Right cardiac atrium (tissue), 5 donors: ENCODE measurements at regions not wholly inside any gene's neighbourhood (a gene's known extent, or its start where the extent isn't known, plus 50 kb on each side); places are given as distances from the start of the nearest gene placed in this dataset.
"Not testable (repeated sequence)": the region's sequence is repeated elsewhere in the genome, so short reads cannot be mapped to it uniquely, and the experiment has no call there.

Experiments
- ATAC-seq, 2 donors: fragments of 200-7000 bp; cut with Tn5 transposase; one replicate each; pipeline versions ENCODE4 v1.8.0 to v1.9.1; 2020; ENCODE audit warnings: moderate library complexity in 2 of 2, mild to moderate bottlenecking in 1 of 2
- DNase-seq, 3 donors: peaks; one replicate each; pipeline ENCODE4 v3.0.0-alpha.2; 2020
- H3K27ac ChIP-seq: one replicate; pipeline ENCODE4 v1.5.1; 2013; ENCODE audit warnings: mild to moderate bottlenecking, low read length, control low read depth, moderate library complexity
- H3K27me3 ChIP-seq: one replicate; pipeline ENCODE4 v1.6.1; 2013; ENCODE audit not compliant: control insufficient read depth, insufficient read depth
- H3K4me1 ChIP-seq: one replicate; pipeline ENCODE4 v1.6.1; 2013; ENCODE audit warnings: low read length; ENCODE audit not compliant: control insufficient read depth, insufficient read depth
- H3K4me3 ChIP-seq: one replicate; pipeline ENCODE4 v1.5.1; 2013; ENCODE audit warnings: low read length, control low read depth
- H3K9me3 ChIP-seq: one replicate; pipeline ENCODE4 v1.6.1; 2013; ENCODE audit warnings: low read length; ENCODE audit not compliant: control insufficient read depth
- WGBS: extraction: QIAGEN DNeasy Blood & Tissue Kit; methylation state at CpG from one replicate; pipeline ENCODE4 v1.1.7; 2013; 5-methylcytosine and 5-hydroxymethylcytosine counted together
- intact Hi-C, 4 donors: fragments of 100-400 bp; cut with DNase I; formaldehyde crosslinking; loops; one replicate each; pipeline versions ENCODE4 v1.11.0 to v1.14.0; 2022 to 2023
- donor health status: healthy with polysubstance abuse.
- donor health status: DM: no; HTN: yes; CAD: no.
- donor health status: DM: no; HTN: no; CAD: no.
- donor health status: DM: no; HTN: yes; CAD: no; lungs with severe emphysema.
- donor health status: DM: yes; HTN: yes; CAD: no.

DNA sequence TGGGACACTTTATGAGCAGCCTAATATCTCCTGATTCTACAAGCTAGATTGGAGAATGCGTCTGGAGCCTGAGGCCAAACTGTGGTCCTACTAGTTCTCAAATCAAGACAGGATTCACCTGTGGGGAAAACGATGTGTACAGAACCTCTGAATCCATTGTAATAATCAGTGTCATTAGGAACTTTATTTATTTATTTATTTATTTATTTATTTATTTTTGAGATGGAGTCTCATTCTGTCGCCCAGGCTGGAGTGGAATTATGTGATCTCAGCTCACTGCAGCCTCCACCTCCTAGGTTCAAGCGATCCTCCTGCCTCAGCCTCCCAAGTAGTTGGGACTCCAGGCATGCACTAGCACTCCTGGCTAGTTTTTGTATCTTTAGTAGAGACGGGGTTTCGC lies 52.6 kb upstream of the KIF26B start:
- H3K27ac ChIP-seq, H3K9me3 ChIP-seq, intact Hi-C loops, DNase-seq, H3K4me3 ChIP-seq, H3K4me1 ChIP-seq, H3K27me3 ChIP-seq, ATAC-seq: not testable (repeated sequence)
- WGBS = 97% methylated on average over 6 of the region's 6 CpGs

DNA sequence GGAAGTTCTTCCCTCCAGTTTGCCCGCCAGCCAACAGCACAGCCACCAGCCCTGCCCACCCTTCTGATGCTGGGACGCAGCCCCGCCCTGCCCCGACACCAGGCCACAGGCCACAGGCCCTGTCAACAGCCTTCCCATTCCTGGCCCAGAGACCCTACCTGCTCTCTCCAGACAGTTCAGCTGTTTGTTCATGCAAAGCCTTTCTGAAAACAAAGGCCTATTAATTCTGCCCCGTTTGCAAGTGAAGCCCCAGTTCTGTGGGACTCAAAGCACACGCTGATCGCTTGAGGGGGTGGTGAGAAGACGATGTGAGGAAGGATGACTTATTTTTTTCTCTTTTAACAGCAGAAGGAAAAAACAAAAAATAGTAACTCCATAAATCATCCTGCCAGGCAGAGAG lies 55.4 kb upstream of the KIF26B start:
- WGBS = 85% methylated on average over 8 of the region's 8 CpGs
- H3K4me1 ChIP-seq = no peaks in the 10 kb centered on the region
- no peaks in the 10 kb centered on the region for H3K9me3 ChIP-seq
- DNase-seq (no peak), ATAC-seq (no peak)
- no peaks in the 10 kb centered on the region for H3K27me3 ChIP-seq
- intact Hi-C loops = no loop called here
- no peak overlapping the region for H3K27ac ChIP-seq
- no peak overlapping the region for H3K4me3 ChIP-seq

DNA sequence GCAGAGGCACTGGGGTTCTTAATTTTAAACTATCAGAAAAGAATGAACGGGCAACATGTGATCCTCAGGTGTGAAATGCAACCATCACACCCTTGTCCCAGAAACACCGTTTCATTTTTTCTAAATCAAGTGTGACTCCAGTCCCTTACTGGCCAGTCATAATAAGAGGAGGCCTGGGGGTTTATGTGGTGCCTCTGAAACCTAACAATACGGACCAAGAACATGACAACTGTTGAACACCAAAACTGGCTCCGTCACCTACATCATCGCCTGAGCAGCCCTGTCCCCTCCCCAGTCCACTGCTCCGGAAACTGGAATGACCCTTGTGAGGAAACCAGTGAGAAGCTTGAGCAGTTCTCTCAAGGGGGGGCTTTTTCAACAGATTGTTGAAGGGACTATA lies 55.9 kb upstream of the KIF26B start:
- Histone ChIP-seq H3K4me3 (no peak overlapping the region), H3K27ac (no peak overlapping the region), H3K27me3 (no peaks in the 10 kb centered on the region), H3K4me1 (no peaks in the 10 kb centered on the region), H3K9me3 (no peaks in the 10 kb centered on the region)
- ATAC-seq = no peak
- WGBS = 96% methylated on average over 6 of the region's 6 CpGs
- no peak for DNase-seq
- intact Hi-C loops = no loop called here

DNA sequence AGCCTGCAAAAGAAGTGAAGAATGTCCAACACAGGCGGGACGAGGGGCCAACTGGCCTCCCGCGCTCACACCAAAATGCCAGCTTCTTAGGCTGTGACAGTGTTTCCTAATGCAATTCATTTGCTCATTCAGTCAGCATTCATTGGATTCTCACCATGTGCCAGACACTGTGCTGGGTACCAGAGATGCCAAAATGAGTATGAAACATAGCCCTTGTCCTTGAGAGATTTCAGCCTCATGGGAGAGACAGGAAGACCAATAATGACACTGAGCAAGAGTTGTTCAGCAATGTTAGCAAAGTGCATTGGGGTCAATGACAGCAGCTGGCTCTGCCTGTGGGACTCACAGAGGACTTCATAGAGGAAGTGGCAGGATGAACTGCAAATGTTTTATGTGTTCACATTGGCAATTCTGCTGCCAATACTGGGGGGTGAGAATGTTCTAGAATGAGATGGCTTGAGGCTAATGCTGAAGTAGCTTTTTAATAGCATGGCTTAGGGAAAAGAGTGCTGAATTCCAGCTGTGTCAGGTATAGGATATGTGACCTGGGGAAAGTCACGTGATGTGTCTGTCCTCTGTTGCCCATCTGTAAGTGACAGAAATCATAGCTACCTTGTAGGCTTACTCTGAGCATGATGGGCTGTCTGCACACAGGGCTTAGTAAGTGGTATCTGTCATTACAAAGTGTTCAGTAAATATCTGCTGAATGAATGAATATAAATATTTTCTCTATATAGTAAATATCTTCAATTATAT lies 58.3 kb upstream of the KIF26B start:
- no peaks in the 10 kb centered on the region for H3K4me1 ChIP-seq
- no peak overlapping the region for H3K27ac ChIP-seq
- H3K4me3 ChIP-seq = no peak overlapping the region
- no peak for ATAC-seq
- no peak for DNase-seq
- intact Hi-C loops = no loop called here
- no peaks in the 10 kb centered on the region for H3K9me3 ChIP-seq
- 73% methylated on average over 5 of the region's 5 CpGs for WGBS
- H3K27me3 ChIP-seq = no peaks in the 10 kb centered on the region

DNA sequence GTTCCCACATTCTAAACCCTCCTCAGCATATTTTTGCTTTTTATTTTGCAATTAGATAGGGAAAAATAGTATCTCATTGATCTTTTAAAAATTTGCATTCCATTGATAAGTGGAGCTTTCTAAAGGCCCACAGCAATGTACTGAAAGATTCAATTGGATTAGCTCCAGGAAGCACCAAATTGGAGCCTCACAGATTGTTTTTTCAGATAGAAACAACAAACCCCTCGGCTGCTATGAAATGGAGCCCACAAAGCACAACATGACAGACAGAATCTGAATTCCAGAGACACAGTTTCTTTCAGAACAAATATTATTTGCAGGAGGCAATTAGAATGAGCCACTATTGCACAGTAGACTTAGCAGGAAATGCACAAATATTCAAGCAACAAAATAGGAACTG lies 58.9 kb upstream of the KIF26B start:
- intact Hi-C loops = no loop called here
- Histone ChIP-seq H3K27ac (no peak overlapping the region), H3K4me1 (no peaks in the 10 kb centered on the region), H3K9me3 (no peaks in the 10 kb centered on the region), H3K4me3 (no peak overlapping the region), H3K27me3 (no peaks in the 10 kb centered on the region)
- ATAC-seq = no peak
- WGBS = 43% methylated on average over 1 of the region's 1 CpG
- DNase-seq = no peak

DNA sequence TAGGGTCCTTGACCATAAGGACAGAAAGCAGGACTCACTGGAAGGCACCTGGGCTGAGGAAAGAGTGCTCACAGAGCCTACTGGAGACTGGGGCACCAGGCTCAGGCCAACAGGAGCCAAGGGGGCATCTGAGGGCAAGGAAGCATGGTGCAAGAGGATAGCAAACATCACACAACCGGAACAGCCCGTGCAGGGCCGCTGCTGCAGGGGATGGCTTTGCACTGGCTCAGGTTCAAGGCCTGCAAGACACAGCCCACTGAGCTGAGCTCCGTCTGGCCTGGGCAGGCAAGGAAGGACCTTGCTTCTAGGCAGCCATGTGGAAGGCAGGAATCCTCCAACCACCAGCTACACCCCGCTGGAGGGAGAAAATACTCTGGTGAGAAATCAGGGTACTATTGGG lies 59.8 kb upstream of the KIF26B start:
- Histone ChIP-seq H3K4me1 (no peaks in the 10 kb centered on the region), H3K9me3 (no peaks in the 10 kb centered on the region), H3K27ac (no peak overlapping the region), H3K4me3 (no peak overlapping the region), H3K27me3 (no peaks in the 10 kb centered on the region)
- DNase-seq (no peak), ATAC-seq (no peak)
- intact Hi-C loops = no loop called here
- WGBS = 90% methylated on average over 5 of the region's 5 CpGs

DNA sequence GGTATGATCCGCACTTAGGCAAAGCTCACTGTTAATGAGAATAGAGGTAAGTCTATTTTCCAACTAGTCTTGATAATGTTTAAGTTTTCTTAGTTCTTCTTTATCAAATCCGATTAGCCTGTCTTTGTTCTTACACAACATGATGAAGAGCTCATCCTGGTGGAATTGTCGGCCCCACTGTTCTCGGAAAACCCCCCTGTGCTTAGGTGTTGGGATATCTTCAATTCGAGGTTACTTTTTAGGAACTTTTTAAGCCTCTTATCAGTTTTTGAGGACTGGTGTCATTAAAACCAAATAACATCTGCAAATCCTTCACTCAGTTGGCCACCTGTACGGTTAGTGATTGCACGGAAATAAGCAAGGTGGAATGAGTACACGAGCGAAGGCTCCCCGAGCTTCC lies 60.7 kb upstream of the KIF26B start:
- no peaks in the 10 kb centered on the region for H3K4me1 ChIP-seq
- no peak overlapping the region for H3K4me3 ChIP-seq
- ATAC-seq (no peak), DNase-seq (no peak)
- no peaks in the 10 kb centered on the region for H3K27me3 ChIP-seq
- intact Hi-C loops = no loop called here
- H3K9me3 ChIP-seq = no peaks in the 10 kb centered on the region
- 93% methylated on average over 10 of the region's 10 CpGs for WGBS
- no peak overlapping the region for H3K27ac ChIP-seq

DNA sequence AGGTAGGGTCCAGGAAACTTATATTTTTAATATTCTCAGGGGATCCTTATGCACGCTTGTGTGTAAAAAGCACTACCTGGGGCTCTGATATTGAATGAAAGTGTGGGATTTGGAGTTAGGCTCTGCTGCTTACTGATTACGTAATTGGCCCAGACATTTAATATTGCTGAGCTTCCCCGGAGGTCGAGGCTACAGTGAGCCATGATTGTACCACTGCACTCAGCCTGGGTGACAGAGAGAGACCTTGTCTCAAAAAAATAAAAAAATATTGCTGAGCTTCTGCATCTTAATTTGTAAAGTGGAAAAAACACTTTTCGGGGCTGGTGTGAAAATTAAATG lies 62.2 kb upstream of the KIF26B start:
- intact Hi-C loops = no loop called here
- Histone ChIP-seq H3K9me3 (no peaks in the 10 kb centered on the region), H3K4me3 (no peak overlapping the region), H3K4me1 (no peaks in the 10 kb centered on the region), H3K27me3 (no peaks in the 10 kb centered on the region), H3K27ac (no peak overlapping the region)
- 86% methylated on average over 5 of the region's 5 CpGs for WGBS
- ATAC-seq = no peak
- no peak for DNase-seq

DNA sequence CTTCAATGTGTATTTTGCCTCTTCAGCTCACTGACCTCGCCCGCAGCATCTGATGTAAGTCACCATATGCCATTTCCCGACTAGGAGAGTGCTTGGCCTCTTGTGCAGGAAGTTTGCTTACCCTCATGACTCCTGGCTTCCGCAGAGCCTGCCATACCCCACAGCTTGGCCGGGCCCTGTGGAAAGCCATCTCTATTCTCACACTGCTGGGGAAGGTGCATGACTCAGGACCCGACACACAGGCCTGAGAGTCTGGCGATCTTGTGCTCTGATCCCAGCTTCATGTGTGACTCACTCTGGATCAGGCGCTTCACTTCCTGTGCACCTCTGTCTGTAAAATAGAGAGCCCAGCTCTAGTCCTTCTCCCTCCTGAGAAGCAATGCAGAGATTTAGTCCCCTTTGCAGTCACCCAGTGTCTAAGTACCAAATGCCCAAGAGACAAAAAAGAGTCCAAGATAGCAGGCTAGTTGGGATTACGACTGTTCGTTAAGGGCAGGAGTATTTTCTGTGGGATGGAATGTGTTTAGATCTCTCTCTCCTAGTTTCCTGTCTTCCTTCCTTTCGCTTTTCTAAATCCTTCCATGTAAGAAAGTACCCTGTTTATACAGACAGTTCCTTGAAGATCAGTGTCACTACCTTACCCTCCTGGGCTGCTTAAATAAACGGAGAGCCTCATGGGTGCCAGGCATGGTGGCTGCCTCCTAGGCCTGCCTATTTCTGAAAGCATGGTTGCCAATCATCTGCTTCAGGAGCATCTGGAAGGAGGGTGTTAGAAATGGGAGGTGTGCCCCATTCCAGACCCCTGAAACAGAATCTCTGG lies 62.8 kb upstream of the KIF26B start:
- no peak overlapping the region for H3K4me3 ChIP-seq
- H3K4me1 ChIP-seq = no peaks in the 10 kb centered on the region
- intact Hi-C loops = no loop called here
- no peaks in the 10 kb centered on the region for H3K27me3 ChIP-seq
- no peak overlapping the region for H3K27ac ChIP-seq
- ATAC-seq (peak; percentile 92 to 99), DNase-seq (peak; percentile 59 to 77 (median 69))
- no peaks in the 10 kb centered on the region for H3K9me3 ChIP-seq
- 71% methylated on average over 12 of the region's 12 CpGs for WGBS

DNA sequence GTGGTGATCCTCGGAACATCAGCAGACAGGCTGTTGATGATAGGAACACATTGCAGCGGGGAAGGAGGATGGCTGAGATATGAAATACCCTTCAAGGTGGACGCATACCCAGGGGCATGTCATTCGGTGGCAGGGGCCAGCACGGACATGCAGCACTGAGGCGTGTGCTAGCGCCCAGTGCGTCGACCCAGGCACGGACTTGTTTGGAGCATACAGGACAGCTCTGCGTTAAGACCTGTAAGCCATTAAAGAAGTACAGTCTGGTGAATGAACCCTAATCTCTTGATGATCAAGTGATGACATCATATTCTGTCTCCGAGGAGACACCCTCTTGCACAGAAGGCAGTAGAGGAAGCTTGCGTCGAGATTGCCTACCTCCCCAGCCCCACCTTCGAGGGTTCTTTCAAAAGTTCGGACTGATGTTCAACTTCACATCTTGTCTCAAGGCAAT lies 63.6 kb upstream of the KIF26B start:
- no peaks in the 10 kb centered on the region for H3K9me3 ChIP-seq
- ATAC-seq (peak in 1 of 2 donors; percentile 9), DNase-seq (no peak)
- WGBS = 91% methylated on average over 16 of the region's 16 CpGs
- H3K27me3 ChIP-seq = no peaks in the 10 kb centered on the region
- no peaks in the 10 kb centered on the region for H3K4me1 ChIP-seq
- H3K4me3 ChIP-seq = no peak overlapping the region
- H3K27ac ChIP-seq = no peak overlapping the region
- intact Hi-C loops = no loop called here

DNA sequence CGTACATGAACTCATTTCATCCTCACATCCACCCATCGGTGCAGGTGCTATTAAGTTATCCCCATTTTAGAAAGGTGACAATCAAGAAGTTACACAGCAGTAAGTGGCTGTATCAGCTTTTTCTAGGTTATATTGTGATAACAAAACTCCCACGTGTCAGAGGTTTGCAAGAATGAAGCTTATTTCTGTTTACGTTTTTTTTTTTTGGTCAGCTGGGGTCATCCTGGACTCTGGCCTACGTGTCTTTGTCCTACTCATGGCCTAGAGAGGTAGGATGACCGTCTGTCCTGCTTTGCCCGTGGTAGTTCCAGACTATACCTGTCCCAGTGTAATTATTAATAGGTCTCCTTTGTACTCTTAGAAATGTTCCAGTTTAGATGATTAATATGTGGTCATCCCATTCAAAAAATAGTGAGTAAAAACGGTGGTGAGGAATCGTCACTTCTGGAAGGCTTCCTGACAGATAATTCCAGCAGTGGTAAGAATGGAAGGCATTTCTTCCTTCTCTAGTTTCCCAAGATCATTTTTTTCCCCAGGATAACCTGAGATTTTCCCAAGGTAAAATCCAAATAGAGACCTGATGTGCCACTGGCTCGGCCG lies 64.2 kb upstream of the KIF26B start:
- ATAC-seq = no peak
- 89% methylated on average over 11 of the region's 11 CpGs for WGBS
- DNase-seq = no peak

More for the DNA sequence above, 64.2 kb upstream of the KIF26B start:
- Histone ChIP-seq H3K9me3 (no peaks in the 10 kb centered on the region), H3K27me3 (no peaks in the 10 kb centered on the region), H3K27ac (no peak overlapping the region), H3K4me1 (no peaks in the 10 kb centered on the region), H3K4me3 (no peak overlapping the region)
- intact Hi-C loops = no loop called here
